HL-60 (cell line): ENCODE measurements at regions not wholly inside any gene's neighbourhood (a gene's known extent, or its start where the extent isn't known, plus 50 kb on each side); places are given as distances from the start of the nearest gene placed in this dataset.

ENCODE experiments used
- DNase-seq, 2 experiments: peaks; one replicate each; pipeline ENCODE4 v3.0.0-alpha.2; 2010 to 2020; ENCODE audit warnings: low read depth in 1 of 2, low spot score in 1 of 2
- H3K27ac ChIP-seq: fragments of 250-450 bp; sonication (Bioruptor Pico); replicated peaks from 2 replicates; pipeline ENCODE4 v1.5.1; 2020; ENCODE audit warnings: mild to moderate bottlenecking, moderate library complexity
- H3K27me3 ChIP-seq: fragments of 250-450 bp; sonication (Bioruptor Pico); 2 replicates; pipeline ENCODE4 v1.5.1; 2021; ENCODE audit warnings: mild to moderate bottlenecking, moderate library complexity; ENCODE audit not compliant: insufficient read depth, poor library complexity, severe bottlenecking
- H3K4me3 ChIP-seq: replicated peaks from 2 replicates; pipeline ENCODE4 v1.5.1; 2011; ENCODE audit warnings: mild to moderate bottlenecking, control low read depth, low read length; ENCODE audit not compliant: insufficient read depth
- GABPA ChIP-seq: IDR thresholded peaks from 2 replicates; pipeline ENCODE4 v1.6.1; 2012; ENCODE audit warnings: low read depth
- POLR2AphosphoS5 ChIP-seq: IDR thresholded peaks from 2 replicates; pipeline ENCODE4 v1.6.1; 2012; ENCODE audit warnings: low read depth
- REST ChIP-seq: IDR thresholded peaks from 2 replicates; pipeline ENCODE4 v1.6.1; 2012; ENCODE audit warnings: low read depth; ENCODE audit not compliant: insufficient replicate concordance
- SPI1 ChIP-seq: IDR thresholded peaks from 2 replicates; pipeline ENCODE4 v1.6.1; 2012; ENCODE audit warnings: low read depth, mild to moderate bottlenecking, borderline replicate concordance
- TF ChIP-seq, protein P1 (sequence below): IDR thresholded peaks from one replicate; pipeline ENCODE4 v1.5.1; 2011; ENCODE audit warnings: low read length, control low read depth, inconsistent platforms; ENCODE audit not compliant: insufficient read depth

- Histone ChIP-seq H3K27ac (no peak overlapping the region), H3K4me3 (no peak overlapping the region), H3K27me3 (peaks cover 3% of the 10 kb centered on the region)
- no peak for DNase-seq
- TF ChIP-seq, protein P1, sequence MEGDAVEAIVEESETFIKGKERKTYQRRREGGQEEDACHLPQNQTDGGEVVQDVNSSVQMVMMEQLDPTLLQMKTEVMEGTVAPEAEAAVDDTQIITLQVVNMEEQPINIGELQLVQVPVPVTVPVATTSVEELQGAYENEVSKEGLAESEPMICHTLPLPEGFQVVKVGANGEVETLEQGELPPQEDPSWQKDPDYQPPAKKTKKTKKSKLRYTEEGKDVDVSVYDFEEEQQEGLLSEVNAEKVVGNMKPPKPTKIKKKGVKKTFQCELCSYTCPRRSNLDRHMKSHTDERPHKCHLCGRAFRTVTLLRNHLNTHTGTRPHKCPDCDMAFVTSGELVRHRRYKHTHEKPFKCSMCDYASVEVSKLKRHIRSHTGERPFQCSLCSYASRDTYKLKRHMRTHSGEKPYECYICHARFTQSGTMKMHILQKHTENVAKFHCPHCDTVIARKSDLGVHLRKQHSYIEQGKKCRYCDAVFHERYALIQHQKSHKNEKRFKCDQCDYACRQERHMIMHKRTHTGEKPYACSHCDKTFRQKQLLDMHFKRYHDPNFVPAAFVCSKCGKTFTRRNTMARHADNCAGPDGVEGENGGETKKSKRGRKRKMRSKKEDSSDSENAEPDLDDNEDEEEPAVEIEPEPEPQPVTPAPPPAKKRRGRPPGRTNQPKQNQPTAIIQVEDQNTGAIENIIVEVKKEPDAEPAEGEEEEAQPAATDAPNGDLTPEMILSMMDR = no peak
- no peak for TF ChIP-seq REST
- TF ChIP-seq SPI1 = no peak
- no peak for TF ChIP-seq GABPA
Observed at GRCh38 chr16:85297881-85298280, 185.6 kb upstream of the CIBAR2 start.

GRCh38 chr16:85300406-85300968 is 188.2 kb upstream of the CIBAR2 start:
- no peak overlapping the region for H3K4me3 ChIP-seq
- no peak overlapping the region for H3K27ac ChIP-seq
- DNase-seq = no peak
- TF ChIP-seq, protein P1 = no peak
- TF ChIP-seq GABPA = no peak
- H3K27me3 ChIP-seq = peaks cover 3% of the 10 kb centered on the region

GRCh38 chr16:85301231-85301630 is 189.0 kb upstream of the CIBAR2 start:
- Histone ChIP-seq H3K4me3 (no peak overlapping the region), H3K27me3 (peaks cover 3% of the 10 kb centered on the region), H3K27ac (no peak overlapping the region)
- TF ChIP-seq REST (no peak), GABPA (no peak), POLR2AphosphoS5 (no peak), SPI1 (no peak)
- TF ChIP-seq, protein P1 = no peak
- DNase-seq = no peak
